Left lung (tissue), 4 donors: ENCODE measurements at regions not wholly inside any gene's neighbourhood (a gene's known extent, or its start where the extent isn't known, plus 50 kb on each side); places are given as distances from the start of the nearest gene placed in this dataset.

Experiments
- ATAC-seq: fragments of 200-7000 bp; cut with Tn5 transposase; one replicate; pipeline ENCODE4 v1.9.1; 2020; ENCODE audit warnings: moderate library complexity
- DNase-seq, 4 donors: peaks; one replicate each; pipeline ENCODE4 v3.0.0-alpha.2; 2013 to 2020
- H3K27ac ChIP-seq, 2 donors: fragments of 200-600 bp; sonication (generic) in 1 of 2; one replicate each; pipeline versions ENCODE4 v1.5.0 to v1.8.0; 2020 to 2021
- H3K27me3 ChIP-seq, 2 donors: fragments of 200-600 bp; sonication (generic) in 1 of 2; one replicate each; pipeline versions ENCODE4 v1.5.0 to v1.8.0; 2020 to 2021
- H3K36me3 ChIP-seq, 2 donors: fragments of 200-600 bp; sonication (generic) in 1 of 2; one replicate each; pipeline versions ENCODE4 v1.5.0 to v1.8.0; 2020 to 2021
- H3K4me1 ChIP-seq, 2 donors: fragments of 200-600 bp; one replicate each; pipeline ENCODE4 v1.8.0; 2021
- H3K4me3 ChIP-seq, 2 donors: fragments of 200-600 bp; sonication (generic) in 1 of 2; one replicate each; pipeline versions ENCODE4 v1.5.0 to v1.8.0; 2020 to 2021; ENCODE audit warnings: mild to moderate bottlenecking in 1 of 2
- H3K9me3 ChIP-seq, 2 donors: fragments of 200-600 bp; sonication (generic) in 1 of 2; one replicate each; pipeline versions ENCODE4 v1.5.0 to v1.8.0; 2020 to 2021
- CTCF ChIP-seq, 2 donors: fragments of 200-600 bp; sonication (generic) in 1 of 2; IDR thresholded peaks; one replicate each; pipeline versions ENCODE4 v1.5.0 to v1.8.0; 2021; ENCODE audit warnings: antibody characterized with exemption in 2 of 2
- intact Hi-C, 2 donors: fragments of 100-400 bp; cut with DNase I; formaldehyde crosslinking; loops; one replicate each; pipeline versions ENCODE4 v1.11.2 to v1.14.2; 2022
- donor health status: DM: no; HTN: yes; CAD: no.
- donor health status: DM: no; HTN: no; CAD: no.

DNA sequence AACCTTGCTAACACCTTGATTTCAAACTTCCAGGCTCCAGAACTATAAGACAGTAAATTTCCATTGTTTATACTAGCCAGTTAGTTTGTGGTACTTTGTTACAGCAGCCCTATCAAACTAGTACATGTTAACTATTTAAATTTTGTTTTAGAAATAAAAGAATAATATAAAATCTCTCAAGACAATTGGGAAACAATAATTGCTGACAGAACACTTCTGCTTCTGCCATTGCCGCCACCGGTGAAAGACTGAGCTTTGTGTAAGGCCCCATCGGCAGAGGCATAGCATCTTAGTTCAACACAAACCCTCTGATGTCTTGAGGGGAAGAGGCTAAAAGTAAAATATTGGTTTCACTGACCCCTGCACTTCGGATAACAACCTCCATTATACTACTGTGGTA is 1607.1 kb upstream of the SEL1L start:
- intact Hi-C loops, result no loop called here
- no peaks in the 10 kb centered on the region for H3K9me3 ChIP-seq
- H3K4me1 ChIP-seq, result no peaks in the 10 kb centered on the region
- H3K36me3 ChIP-seq, result no peaks in the 10 kb centered on the region
- TF ChIP-seq CTCF (IDR thresholded peaks at IDR 0.05), result no peak
- no peak overlapping the region for H3K4me3 ChIP-seq
- no peaks in the 10 kb centered on the region for H3K27me3 ChIP-seq
- no peak for DNase-seq
- no peak overlapping the region for H3K27ac ChIP-seq
- no peak for ATAC-seq

DNA sequence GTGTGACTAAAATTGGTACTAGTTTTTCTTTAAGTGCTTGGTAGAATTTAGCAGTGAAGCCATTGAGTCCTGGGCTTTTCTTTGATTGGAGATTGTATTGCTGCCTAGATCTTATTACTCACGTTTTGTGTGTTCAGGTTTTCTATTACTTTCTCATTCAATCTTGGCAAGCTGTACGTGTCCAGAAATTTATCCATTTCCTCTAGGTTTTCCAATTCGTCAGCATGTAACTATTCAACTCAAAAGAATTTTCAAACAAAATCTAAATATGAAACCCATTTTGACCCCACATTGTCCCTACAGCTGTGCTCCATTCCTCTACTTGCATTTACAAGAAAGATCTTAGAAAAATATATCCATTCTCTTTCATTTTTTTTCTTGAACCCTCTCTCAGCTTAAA is 1613.4 kb upstream of the SEL1L start:
- no peak for DNase-seq
- no peak overlapping the region for H3K4me3 ChIP-seq
- H3K27me3 ChIP-seq, result no peaks in the 10 kb centered on the region
- H3K36me3 ChIP-seq, result no peaks in the 10 kb centered on the region
- no peak for ATAC-seq
- intact Hi-C loops, result no loop called here
- H3K27ac ChIP-seq, result no peak overlapping the region
- H3K9me3 ChIP-seq, result peaks cover 0 to 2% of the 10 kb centered on the region in 2 donors
- TF ChIP-seq CTCF (IDR thresholded peaks at IDR 0.05), result no peak
- no peaks in the 10 kb centered on the region for H3K4me1 ChIP-seq

GRCh38 chr14:83151571-83151970 is 1617.9 kb upstream of the SEL1L start:
- ATAC-seq (no peak), DNase-seq (no peak)
- intact Hi-C loops, result no loop called here
- no peak overlapping the region for H3K27ac ChIP-seq
- no peaks in the 10 kb centered on the region for H3K36me3 ChIP-seq
- TF ChIP-seq CTCF (IDR thresholded peaks at IDR 0.05), result no peak
- no peak overlapping the region for H3K4me3 ChIP-seq
- H3K27me3 ChIP-seq, result no peaks in the 10 kb centered on the region
- peaks cover 0 to 2% of the 10 kb centered on the region in 2 donors for H3K9me3 ChIP-seq
- no peaks in the 10 kb centered on the region for H3K4me1 ChIP-seq

DNA sequence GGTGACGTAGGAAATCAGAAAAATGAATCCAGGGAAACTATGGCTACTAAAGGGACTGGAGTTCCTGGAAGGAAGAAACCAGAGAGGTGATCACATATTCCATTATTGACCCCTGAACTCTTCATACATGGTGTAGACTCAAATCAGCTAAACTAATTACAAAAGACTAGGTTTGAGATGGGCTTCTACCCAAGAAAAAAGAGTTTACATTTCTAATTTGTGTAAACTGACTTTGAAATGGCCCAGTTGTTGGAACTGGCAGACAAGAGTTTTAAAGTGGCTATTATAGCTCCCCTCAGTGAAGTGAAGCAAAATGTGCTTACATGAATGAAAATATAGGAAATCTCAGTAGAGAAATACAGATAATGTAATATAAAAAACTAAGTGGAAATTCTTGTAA is 1619.4 kb upstream of the SEL1L start:
- Histone ChIP-seq H3K27ac (no peak overlapping the region), H3K27me3 (no peaks in the 10 kb centered on the region), H3K36me3 (no peaks in the 10 kb centered on the region), H3K4me1 (no peaks in the 10 kb centered on the region), H3K4me3 (no peak overlapping the region), H3K9me3 (peaks cover 0 to 2% of the 10 kb centered on the region in 2 donors)
- intact Hi-C loops, result no loop called here
- peak in 2 of 4 donors; percentile 62 to 66 for DNase-seq
- no peak for ATAC-seq
- TF ChIP-seq CTCF (IDR thresholded peaks at IDR 0.05), result no peak

DNA sequence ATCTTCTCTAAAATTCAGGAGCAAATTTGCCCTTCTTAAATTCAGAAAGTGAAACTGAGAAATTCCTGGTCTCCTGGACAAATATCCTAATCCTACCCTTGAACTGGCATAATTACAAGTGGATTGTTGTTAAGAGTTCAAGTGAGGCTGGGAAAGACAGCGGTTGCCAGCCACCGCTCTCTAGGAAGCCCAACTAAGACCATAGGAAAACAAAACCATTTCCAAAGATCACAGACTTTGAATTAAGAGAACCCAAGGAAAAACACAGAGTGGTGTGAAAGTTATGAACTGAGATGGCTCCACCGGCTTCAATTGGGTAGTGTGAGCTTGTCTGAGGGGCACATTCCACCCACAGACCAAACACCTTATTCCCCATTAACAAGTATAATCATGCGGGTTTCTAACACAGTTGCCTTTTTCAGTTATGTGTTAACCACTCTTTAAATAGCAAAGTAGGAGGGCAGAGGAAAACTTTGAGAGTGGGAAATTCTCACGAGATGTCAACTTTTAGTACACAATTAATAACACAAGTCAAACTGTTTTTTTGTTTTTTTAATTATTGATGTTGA is 1628.8 kb upstream of the SEL1L start:
- H3K36me3 ChIP-seq, result no peaks in the 10 kb centered on the region
- no peak for TF ChIP-seq CTCF (IDR thresholded peaks at IDR 0.05)
- no peaks in the 10 kb centered on the region for H3K9me3 ChIP-seq
- no peaks in the 10 kb centered on the region for H3K4me1 ChIP-seq
- DNase-seq (no peak), ATAC-seq (no peak)
- H3K27ac ChIP-seq, result no peak overlapping the region
- no peak overlapping the region for H3K4me3 ChIP-seq
- intact Hi-C loops, result no loop called here
- H3K27me3 ChIP-seq, result no peaks in the 10 kb centered on the region
